GM18867 (cell line): ENCODE measurements at regions not wholly inside any gene's neighbourhood (a gene's known extent, or its start where the extent isn't known, plus 50 kb on each side); places are given as distances from the start of the nearest gene placed in this dataset.

ENCODE experiments used
- ATAC-seq: cut with Tn5 transposase; IDR thresholded peaks from one replicate; pipeline ENCODE4 v1.9.1; 2021; ENCODE audit warnings: mild to moderate bottlenecking, moderate library complexity; ENCODE audit not compliant: unreplicated experiment

DNA sequence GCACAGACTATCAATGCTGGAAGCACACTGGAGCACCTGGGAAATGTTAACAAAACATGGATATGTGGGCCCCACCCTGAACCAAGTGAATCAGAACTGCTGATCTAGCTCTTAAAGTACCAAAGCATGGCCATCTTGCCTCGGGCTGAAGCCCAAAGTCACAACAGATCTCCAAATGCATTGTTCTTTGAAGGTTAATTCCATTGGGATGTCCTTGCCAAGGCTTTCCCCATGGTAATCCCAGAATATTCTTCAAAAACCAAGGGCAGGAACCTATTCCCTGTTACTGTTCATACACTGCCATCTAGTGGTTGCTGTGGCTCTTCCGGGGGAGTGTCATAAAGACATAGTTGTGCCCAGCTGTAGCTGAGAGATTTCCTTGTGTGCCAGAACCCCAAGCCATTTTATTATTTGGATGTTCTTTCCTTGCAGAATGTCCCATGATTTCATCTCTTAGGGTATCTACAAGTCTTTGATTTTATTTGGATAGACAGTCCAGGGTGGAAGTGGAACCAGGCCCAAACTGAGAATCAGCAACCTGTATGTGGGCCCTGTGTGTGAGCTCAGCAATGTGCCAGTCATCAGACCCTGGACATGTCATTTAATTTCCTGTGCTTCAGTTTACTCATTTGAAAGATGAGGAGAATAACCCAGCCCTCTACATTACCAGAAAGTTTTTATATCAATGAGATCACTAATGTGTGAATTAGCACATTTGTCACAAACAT is 290.0 kb downstream of the ACTL7B start:
- ATAC-seq, result peak; percentile 82

DNA sequence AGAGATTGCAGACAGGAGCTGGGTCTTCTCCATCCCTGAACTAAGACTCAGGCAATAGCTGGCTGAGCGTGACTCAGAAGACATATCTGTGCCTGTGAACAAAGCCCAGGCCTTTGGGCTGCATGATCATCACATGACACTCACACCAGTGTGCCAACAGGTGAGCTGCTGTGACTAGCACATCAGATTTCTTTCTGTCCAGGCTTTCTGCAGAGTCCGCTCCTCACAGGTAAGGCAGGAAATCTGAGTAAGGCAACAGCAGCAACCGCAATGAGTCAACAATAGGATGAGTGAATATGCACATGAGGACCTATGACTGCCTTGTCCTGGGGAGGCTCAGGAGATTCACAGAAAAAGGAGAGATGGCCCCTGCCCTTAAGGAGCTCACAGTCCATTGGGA is 293.6 kb downstream of the ACTL7B start:
- no peak for ATAC-seq

DNA sequence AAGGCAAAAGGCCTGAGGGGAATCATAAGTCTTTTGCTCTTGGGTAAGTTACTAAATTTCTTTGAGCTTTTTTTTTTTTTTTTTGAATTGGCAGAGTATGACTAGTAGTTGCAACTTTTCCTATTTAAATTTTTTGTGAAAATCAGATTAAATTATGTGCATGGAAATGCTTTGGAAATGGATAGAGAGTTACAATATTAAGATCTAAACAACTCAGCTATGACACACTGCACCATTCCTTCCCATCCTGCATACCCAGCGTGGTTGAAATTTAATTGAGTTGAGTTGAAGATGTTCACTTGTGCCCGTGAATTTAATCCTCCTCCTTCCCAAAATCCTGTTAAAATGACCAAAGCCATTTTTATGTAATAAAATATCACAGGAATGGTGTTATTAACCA is 296.4 kb downstream of the ACTL7B start:
- ATAC-seq, result no peak

DNA sequence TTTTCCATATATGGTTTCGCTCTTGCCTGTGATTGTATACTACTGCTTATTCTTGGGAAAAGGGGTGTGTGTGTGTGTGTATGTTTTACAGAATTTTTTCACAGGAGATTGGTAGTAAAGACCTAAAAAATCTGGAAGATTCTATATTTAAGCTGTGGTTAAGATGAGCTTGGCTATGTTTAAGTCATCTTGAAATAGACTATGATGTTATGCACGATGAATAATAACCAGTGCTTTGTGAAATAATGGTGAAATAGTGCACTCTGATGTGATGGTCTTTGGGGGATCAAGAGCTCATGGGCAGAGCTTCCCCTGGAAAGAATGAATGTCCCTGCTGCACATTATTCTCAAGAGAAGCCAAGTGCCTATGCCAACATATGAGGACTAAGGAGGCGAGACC is 301.0 kb downstream of the ACTL7B start:
- ATAC-seq, result no peak

DNA sequence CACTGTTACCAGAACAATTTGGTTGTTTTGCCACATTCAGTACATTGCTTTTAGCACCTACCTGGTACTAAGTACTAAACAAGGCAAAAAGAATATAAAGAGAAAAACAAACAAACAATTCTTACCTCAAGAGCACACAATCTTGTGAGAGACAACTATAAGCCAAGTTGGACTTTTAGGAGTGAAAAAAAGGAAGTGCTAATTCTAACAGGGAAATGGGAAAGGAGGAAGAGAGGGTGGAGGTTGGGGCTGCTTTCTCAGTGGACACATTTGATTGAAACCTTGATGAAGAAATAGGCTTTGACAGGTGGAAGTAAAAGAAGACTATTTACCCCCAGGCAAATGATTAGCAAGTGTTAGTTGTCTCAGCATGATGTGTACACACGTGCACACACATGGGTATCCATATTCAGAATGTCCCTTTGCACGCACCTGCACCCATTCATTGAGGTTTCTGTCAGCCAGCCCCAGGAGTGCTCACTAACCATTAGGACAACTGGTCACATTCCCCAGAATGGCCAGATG is 302.6 kb downstream of the ACTL7B start:
- ATAC-seq, result no peak

DNA sequence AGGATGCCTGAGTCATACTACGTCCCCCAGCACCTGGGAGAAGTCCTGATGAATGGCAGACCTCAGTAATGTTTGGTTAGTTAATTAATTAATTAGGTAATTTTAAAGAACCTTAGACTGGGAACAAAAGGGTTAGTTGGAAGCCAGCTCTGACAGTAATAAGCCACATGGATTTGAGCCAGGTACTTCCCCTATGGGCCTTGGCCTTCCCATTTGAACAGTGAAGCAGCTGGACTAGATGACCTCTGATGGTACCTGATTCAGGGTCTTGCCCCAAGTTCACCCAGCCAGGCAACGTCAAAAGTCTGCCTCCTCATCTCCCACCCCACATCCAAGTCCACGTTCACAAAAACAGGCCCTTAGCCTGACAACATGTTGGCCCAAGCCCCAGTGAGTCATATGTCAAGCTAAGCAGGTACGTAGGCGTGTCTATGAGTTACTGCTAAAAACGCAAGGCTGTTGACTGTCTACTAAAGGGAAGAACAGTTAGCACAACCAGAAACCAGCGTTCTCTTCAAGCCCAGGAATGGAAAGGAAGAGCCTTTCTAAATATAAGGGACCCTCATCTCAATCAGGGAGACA is 303.2 kb downstream of the ACTL7B start:
- ATAC-seq, result no peak

DNA sequence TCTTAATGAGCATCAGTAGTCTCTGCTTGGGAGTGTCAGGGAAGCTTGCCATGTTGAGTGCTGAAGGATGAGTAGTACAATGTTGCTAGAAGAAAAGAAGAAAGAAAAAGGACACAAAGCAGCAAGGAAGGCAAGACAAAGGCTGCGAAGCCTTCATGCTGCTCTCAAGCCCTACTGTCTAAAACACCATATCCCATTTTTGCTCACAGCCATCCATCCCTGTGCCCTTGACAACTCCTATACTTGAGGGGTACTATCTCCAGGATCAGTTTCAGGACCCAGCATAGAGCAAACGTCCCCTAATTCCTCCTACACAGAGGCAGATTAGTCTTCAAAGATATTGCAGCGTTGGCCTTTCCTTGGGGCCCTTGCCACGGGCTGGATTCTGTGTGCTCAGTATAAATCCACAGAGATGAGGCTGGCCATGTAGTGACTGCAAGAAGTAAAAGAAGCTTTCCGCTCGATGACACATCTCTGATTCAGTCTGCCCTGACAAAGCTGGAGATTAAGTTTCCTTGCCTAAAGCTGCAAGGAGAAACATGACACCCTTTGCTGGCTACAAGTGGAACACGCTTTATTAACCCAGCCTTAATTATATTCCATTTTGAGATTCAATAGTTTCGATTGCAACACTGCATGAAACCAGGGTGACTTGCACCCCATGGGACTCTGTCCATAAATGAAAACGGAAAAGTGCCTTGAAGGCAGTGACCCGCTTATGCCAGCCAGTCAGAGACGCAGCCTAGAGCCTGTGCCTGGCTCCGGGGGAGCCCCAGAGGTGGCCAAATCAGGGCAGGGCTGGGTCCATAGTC is 304.6 kb downstream of the ACTL7B start:
- no peak for ATAC-seq

DNA sequence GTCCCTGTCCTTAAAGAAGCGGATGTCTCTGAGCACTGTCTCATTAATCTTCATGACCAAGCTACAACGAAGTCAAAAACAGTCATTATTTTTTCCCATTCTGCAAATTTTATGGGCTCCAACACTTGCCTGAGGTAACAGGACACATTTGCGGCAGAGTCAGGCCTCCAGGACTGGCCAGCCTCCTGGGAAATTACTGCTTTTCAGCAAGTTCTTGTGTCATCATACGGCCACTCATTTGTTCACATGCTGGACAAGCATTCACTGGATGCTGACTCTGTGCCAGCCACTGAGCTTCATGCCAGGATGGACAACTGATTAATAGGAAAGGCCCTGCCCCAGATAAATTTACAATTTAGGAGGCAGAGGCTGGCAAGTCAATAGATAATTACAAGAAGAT is 305.7 kb downstream of the ACTL7B start:
- no peak for ATAC-seq

DNA sequence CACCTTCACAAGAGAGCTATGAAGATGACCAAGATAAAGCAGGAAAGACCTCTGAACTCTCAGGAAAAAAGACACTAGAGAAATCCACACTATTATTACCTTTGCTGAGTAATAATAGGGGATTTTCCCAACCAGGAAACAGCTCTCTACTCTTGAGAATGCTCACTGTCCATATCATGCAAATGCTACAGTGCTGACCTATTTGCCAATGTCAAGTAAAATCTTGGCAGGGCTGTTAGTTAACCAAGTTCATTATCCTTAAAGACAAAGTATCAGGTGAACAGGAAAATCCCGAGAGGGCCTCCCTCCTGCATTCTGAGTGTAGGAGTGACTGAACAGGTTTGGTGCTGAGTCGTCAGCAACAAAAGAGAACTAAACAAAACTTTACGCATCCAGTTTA is 306.6 kb downstream of the ACTL7B start:
- ATAC-seq, result no peak

DNA sequence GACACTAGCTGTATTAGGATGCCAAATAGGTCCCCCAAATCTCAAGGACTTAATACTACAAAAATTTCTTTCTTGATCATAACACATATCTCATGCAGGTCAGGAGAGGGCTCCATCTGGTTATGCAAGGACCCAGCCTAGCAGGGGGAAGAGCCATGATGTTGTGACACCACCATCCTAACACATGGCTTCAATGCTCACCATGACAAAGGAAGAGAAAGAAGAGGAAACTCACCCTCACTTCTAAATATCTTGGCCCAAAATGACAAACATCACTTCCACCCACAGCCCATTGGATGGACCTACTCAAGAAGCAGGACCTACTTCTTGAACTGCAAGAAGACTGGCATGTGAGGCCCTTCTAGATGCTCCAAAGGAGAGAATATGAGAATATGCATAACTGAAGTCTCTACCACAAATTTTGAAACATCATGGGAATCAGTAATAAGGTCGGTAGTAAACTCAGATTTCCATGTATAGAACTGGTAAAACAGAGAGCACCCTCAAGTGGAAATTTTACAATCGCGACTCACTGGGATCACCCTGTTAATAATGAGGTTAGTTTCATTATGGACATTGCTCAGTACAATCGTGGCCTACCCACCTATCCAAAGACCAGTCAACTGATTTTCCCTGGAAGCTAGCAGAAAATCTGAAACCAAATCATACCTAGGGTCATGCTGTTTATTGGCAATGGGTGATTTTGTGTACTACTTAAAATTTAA is 308.2 kb downstream of the ACTL7B start:
- no peak for ATAC-seq

DNA sequence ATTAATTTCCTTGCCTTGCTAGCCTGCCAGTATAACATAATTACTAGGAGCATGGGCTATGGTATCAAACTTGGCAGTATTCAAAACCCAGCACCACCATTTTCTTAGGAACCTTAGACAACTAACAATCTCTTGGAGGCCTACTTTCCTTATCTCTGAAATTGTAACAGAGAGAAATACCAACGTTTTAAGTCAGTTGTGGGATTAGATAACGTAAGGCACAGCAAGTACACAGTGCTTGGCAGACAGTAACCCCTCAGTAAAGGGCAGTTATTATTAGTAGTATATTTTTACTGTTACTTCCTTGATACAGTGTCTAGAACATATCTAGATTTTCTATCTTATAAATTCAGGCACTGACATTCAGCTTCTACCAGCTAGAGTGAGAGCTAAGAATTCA is 309.6 kb downstream of the ACTL7B start:
- ATAC-seq, result no peak

DNA sequence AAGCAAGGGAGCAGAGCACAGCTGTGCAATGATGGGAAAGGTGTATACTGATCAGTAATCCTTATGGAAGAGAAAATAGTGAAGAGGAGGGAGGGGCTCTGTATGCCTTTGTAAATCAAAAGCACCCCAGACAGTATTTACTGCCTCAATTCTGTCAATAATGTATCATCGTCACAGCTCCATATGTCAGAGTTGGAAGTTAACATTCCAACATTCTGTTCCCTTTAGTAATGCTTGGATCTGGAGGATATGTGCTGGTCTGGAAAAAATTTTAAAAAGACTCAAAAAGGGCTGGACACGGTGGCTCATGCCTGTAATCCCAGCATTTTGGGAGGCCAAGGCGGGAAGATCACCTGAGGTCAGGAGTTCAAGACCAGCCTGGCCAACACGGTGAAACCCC is 310.4 kb downstream of the ACTL7B start:
- ATAC-seq, result no peak

DNA sequence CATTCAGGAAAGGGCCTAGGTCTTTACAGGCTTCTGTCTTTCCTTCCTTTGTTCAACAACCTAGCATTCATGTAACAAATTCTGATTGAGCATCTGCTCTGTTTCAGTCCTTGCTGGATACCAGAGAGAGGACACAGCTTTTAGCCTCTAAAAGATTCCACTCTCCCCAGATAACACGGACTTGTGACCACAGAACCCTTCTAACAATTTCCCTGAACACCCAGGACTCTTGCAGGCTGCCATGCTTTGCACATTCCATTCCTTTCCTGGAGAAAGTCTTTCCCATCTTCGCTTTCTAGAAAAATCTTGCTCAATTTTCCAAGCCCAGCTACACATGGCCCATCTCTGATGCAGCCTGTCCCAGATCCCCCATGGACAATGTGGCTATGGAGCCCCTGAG is 310.9 kb downstream of the ACTL7B start:
- ATAC-seq, result no peak

DNA sequence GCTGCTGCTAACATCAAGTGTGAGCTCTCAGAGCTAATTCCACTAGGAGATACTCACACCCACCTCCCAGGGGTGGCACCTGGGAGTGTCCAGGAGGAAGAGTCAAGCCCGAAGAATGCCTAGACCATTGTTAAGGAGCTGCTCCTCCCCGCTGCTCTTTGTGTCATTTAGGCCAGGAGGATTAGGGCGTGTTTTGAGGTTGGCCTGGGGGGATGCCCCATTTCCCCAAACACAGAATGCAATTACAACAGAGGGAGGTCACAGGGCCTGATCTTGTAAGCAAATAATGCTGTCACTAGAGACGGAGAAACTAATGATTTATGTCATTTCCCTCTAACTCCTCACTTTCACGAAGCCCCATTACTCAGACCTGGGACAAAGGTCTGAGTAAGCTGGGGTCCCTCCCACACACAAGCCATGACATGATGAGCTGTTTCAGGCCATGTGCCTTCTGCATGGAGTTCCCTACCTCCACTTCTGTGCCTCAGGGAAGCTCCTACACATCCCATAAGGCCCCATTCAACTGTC is 312.5 kb downstream of the ACTL7B start:
- ATAC-seq, result no peak

DNA sequence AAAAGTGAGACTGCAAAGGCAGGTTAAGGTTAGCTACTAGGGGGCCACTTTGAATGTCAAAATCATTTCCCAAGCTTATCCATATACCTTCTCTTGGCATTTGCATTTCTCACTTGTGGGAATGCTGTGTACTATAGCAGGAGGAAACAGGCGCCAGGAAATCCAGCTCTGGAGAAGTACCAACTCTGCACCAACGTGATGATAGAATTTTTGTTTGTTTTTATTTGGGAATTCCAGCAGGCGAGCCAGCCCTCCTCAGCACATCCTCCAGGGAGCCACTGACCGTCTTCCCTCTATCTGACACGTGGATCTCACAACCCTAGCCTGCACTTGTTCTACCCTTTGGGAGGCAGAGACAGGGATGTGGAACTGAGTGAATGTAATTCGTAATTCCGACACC is 318.0 kb downstream of the ACTL7B start:
- no peak for ATAC-seq

DNA sequence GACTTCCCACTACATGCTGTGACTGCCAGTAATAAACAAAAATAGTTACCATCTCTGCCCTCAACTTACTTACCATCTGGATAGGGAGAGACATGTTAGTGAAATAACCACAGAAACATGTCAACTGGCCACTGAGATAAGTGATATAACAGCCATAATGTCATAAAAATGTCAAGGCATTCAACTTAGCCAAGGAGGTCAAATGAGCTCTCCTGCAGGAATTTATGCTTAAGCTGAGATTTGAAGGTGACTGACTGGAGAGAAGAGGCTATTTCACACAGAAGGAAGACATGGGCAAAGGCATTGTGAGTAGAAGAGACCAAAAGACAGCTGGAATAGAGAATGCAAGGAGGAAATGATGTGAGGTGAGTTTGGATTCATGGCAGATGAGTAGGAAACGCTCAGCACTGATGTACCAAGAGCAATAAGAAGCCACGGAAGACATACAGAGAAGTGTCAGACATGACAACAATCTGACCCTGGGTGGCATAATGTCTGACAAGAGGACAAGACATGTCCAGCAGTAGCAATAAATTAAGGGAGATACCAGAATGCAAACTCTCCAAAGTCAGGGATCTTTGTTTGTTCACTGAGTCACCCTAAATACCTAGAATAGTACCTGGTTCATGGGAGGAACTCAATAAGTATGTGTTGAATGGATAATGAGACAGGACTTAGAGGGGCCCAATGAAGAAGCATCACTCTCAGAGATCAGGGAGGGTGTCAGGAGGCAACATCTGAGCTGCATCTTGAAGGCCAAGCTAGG is 318.8 kb downstream of the ACTL7B start:
- ATAC-seq, result no peak

DNA sequence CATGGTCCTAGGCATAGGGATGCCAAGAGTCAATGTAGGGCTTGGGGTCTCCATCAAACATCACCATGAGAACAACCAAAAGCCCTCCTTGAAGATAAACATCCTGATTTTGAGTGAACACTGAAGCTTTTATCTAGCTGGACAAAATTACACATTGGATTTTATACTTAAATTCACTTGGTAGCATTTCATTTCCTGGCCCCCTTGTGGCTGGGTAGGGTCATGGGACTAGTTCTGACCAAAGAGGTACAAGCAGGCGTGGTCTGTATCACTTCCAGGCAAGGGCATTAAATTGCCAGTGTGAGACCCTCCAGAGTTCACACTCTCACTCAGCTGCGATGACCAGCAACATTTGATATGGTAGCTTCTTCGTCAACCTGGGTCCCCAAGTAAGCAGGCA is 320.3 kb downstream of the ACTL7B start:
- peak; percentile 69 for ATAC-seq

DNA sequence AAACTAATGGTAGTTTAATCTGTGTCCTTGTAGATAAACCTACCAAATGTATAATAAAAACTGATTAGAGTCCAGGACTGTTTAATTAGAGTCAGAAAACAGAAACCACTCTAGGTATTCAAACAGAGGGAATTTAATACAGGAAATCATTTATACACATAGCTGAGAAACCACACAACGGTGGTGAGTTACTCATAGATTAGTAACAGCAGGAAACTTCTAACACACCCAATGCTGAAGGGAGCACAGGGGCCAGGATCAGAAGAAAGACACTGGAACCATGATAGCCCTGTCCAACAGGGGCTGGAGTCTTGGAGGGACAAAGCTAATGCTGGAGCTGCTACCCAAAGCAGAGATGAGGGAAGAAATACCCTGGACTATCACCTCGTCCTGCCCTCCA is 321.0 kb downstream of the ACTL7B start:
- no peak for ATAC-seq

DNA sequence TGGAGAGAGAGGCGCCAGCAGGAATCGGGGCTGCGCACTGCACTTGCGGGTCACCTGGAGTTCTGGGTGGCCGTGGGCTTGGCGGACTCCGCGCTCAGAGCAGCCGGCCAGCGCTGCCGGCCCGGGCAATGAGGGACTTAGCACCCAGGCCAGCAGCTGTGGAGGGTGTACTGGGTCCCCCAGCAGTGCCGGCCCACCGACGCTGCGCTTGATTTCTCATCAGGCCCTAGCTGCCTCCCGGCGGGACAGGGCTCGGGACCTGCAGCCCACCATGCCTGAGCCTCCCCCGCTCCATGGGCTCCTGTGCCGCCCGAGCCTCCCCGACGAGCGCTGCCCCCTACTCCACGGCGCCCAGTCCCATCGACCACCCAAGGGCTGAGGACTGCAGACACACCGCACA is 325.6 kb downstream of the ACTL7B start:
- ATAC-seq, result no peak

DNA sequence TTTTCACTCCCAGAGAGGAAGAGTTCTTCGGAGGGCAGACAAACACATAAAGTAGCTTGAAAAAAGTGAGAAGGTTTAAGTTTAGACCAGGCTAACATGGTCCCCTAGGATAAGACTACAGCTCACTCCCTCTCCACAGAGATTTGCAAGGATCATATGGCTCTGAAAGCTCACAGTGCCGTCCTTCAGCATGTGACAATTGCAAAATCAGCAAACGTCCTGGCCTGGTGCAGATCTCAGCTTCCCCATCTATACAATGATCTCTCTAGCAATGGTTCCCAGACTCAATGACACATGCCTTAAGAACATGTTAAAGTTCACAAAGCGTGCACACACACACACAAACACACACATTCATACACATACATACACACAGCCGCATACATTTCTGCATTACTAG is 327.6 kb downstream of the ACTL7B start:
- no peak for ATAC-seq
